ENCODE measurements at regions not wholly inside any gene's neighbourhood (a gene's known extent, or its start where the extent isn't known, plus 50 kb on each side); places are given as distances from the start of the nearest gene placed in this dataset.
A peak's percentile ranks its signal among the peaks of the same experiment; 100 is the strongest.

DNA sequence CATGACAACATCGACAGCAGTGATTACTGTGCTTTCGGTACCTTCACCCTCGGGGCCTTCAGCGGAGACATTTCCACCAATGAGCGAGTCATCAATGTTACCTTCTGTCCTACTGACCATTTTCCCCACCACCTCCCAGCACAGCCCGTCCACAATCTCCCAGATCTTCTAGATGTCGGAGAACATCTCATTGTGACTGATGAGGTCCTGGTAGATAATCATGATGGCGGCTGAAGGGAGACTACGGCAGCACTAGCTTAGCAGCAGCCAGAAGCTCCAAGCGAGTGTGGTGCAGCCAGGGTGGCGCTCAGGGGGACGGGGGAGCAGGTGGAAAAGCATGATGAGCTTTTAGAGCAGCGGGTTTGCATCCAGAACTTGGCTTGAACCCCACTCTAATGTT is 379.0 kb downstream of the TLR4 start:
- DNase-seq, result no peak

DNA sequence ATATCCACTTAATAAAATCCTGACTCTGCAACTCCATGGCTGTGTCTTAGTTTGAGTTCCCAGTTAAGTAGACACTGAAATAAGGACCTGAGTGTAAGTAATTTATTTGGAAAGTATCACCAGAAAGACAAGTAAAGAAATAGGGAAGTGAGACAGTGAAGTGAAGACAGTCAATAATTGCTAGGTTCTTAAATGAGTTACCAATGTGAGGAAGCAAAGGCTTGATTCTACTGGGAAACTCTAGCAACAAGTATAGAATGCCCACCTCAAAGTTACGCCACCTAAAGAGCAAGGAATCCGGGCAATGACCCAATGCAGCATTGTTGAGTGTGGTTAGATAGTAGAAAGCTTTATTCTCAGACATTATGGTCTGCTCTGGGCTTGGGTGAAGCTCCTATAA is 383.9 kb downstream of the TLR4 start:
- DNase-seq, result no peak

DNA sequence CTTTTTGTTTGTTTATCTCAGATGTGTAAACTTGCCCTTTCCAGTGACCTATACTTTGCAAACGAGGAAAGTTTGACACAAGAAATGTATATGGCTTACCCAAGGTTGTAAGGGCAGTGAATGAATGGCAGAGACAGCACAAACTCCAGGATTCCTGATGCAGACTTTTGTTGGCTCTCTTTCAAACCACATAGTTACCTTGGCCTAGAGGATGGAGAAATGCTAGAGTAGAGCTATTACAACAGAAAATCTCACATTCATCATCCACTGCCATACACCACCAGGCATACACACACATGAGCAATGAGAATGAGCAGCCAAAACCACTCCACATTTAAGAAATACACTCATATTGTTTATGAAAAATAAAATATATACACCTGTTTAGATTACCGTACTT is 387.0 kb downstream of the TLR4 start:
- peak in 2 of 14 donors; percentile 3 to 9 for DNase-seq

DNA sequence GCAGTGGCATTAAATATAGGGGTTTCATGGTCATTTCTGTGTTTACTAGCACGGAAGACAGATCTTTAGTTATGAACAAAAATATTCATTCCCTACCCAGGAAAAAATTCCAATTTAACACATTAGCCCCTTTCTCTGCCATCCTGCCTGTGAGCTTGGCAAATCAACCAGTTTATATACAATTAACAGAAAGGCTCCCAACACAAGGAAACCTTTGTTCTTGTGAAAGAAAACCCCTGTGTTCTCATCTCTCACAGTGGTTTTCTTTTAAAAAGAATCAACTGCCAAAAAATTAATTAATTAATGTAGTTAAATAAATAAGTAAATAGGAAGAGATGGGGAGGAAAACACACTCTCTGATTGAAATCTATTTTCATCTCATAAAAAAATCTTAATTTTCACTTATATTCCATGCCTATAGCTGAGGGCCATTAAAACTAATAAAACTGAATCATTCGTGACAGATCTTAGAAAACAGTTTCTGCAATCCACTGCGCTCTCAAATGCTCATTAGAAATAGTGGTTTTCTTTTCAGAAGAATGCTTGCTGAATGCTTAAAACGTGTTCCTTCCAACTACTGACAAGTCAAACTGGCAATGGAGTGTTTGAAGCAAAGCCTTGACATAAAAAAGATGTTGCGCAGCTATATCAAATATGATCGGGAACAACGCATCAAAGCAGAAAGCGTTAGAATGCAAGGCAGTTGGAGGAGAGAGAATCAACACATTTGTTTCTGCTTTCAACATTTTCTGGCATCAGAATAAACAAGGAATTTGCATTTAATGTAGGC is 387.7 kb downstream of the TLR4 start:
- DNase-seq, result peak in 2 of 14 donors; percentile 1 to 24

DNA sequence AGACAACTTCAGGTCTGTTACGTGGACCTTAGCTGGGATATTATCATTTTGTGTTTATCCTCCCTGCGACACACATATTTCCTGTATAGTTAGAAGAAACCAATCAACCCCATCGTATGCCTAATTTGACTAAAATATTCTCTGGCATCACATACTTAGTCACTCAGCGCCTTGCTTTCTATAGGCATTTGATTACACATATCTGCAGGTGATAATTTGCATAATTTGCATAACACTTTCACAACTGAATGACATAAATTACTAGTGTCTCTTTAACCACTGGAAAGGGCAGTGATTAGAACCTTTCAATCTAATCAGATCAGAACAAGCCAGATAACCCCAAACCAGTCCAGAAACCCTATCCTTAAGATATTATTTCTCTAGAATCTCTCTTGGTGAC is 390.2 kb downstream of the TLR4 start:
- no peak for DNase-seq

DNA sequence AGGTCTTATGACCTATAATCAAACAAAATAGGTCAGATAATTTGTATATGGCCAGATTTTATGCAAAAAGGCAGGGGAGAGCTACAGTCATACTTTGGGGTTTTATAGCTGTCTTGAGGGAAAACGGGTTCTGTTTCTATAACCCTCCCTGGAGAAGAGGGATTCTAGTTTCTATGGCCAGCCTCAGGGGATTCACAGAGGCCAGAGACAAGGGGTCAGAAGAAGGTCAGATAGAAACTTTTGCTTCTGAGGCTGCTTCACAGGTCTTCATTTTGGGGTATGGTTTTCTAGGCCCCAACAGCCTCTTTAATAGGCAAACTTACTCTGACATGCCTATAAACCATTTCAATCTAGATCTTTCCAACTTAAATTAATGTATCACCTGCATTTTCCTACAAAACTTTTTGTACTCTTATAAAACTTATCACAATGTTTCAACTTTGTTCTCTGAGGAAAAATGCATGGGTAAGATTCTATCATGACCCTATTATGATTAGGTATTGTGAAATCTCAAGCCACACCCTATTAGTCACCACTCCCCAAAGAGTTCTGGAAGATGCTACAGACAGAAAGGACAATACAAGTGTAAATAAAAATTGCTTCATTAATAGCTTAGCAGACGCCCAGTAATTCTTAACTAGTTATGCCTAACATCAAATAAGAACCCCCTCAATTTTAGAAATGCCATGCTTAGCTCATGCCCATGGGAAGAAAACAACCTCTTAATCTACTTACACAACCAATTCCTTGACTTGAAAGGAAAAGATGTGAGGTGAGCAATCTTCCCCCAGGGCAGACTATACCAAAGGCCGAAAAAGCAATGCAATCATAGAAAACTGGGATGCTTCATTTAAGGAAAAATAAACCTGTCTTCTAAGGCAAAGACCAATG is 396.6 kb downstream of the TLR4 start:
- no peak for DNase-seq

DNA sequence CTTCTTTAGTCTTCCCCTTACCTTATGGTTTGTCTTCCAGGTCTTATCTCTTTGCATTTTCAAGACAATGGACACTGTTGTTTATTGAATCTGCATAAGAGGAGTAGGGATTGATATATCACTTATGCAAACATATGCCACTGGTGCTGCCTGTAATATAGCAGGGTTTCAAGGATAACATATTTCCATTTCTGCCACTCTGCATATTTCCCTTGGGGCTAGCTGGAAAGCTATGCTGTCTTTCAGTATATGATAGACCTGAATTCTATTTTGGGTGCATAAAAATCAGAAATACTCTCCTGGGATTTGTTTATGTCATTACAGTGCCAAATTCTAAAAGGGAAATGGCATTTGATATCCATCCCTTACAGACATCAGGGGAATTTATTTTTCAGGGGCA is 400.2 kb downstream of the TLR4 start:
- DNase-seq, result no peak

DNA sequence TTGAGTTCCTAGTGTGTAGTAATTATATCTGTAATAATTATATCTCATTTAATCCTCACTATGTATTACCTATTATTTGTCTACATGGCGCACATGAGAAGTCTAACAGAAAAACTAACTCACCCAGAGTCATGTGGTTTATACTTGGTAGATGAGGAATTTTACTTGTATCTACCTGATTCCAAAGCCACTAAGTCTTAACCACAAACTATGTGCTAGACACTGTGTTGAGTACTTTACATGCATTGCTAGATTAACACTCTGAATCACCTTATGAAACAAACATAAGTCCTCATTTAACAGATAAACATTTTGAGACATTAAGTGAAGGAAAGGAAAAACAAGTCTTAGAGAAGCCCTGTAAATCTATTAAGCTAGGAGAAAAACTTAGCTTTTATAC is 404.8 kb downstream of the TLR4 start:
- DNase-seq, result no peak

DNA sequence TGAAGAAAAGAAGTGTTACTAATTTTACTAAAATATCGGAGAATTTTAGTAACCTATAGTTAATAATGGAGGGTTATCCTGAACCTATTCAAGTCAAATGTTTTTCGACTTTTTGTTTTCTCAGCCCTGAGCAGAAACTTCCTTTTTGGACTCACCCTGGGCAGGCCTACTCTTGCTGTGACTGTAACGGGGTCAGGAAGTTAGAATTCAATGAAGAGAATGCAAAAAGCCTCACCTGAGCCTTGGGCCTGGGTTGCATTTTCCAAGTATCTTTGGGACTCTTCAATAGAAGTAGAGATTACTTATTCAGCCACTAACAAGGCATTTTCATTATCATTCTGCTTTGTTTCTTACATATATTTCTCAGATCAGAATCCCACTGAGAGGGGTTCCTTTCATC is 405.3 kb downstream of the TLR4 start:
- no peak for DNase-seq

DNA sequence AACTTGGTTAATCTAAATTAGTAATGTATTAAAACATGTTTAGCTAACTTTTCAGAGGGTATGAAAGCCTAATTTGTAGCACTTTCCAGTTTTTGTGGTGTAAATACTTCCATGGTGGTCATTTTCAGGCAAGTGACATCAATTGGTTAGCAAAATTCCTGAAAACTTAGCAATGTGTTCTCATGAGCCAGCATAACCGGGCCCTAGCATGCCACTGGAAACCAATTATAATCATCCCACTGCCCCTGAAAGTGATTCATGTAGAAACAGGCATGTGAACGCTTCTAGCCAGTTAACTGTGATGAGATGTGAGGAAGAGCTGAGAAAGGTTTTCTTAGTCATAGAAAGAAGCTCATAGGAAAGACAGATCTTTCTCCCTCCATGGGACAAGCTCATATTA is 417.2 kb downstream of the TLR4 start:
- no peak for DNase-seq

DNA sequence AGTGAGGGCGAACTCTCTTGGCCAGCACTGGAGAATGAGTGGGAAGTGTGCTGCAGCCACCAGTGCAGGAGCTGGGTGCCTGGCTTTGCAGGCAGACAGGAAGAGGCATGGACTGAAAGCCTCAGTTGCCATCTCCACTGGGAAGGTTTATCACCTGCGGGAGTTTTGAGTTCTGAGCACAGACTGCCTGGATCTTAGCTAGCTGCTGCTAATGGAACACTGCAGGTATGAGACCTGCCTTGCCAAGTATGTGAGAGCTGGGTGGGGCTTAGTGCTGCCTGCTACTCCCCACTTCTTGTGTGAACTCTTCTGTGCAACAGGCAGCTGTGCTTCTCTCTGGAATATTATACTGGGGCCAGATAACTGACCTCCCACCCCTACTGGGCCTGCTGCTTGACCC is 424.1 kb downstream of the TLR4 start:
- DNase-seq, result no peak

DNA sequence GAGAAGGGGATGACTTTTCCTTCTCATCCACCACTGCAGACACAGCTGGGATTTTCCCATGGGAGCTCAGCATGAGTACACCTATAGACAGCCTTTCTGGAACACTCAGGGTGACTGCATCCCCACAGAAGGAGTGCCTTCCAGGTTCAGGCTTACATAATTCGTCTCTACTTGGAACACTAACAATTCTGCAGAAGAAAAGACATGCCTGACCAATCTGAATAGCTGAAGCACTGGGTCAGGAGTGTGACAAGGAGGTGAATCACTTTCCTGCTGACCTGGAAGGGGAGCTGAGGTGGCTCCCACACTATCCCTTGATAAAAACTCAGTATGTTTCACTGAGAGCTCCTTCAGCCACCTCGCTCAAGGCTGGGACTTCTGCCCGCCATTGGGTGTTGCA is 425.3 kb downstream of the TLR4 start:
- DNase-seq, result no peak

DNA sequence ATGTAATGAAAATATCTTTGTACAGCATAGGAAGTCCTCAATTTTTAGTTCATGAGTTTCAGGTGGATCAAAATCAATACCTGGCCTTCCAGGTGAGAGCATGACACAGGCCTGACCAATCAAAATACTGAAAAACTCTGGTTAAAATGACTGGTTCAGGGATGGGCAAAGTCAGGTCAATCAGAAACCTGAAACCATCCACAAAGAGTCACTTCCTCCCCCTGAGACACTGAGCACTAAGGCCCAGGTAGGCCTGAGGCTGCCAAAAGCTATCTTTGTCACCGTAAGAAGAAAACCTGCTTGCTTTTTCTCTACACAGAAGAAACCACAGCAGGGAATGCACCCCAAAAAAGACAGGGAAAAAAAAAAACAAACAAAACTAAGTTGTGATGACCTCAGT is 444.8 kb downstream of the TLR4 start:
- DNase-seq, result no peak

DNA sequence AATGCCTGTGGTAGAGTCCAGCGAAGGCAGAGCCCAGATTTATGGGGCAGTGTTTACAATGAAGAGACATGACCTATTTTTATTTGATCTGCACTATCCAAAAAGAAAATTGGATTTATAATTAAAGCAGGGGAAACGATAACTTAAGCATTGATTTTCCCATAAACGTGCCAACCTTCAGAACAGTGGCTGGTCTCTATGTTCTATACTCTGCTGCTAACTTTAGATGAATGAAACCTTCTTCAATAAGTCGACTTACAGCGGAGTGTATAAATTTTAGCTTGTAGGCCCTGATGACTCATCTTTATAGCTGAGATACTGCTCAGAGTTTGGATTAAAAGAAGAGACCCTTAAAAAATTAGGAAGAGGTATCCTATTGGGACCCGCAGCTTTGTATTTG is 452.6 kb downstream of the TLR4 start:
- DNase-seq, result no peak

DNA sequence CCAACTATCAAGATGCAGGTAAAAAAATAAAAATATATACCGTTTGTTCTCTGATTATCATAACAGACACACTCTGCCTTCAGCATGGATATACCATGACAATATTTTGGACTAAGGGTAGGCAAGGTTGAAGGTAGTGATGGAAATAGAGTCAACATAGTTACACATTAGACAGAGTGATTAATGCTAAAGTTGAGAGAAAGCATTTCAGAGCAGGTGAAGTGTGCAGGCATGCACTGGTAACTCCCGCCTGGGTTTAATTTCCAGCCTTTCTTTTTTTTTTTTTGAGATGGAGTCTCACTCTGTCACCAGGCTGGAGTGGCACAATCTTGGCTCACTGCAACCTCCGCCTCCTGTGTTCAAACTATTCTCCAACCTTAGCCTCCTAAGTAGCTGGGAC is 458.5 kb downstream of the TLR4 start:
- no peak for DNase-seq

DNA sequence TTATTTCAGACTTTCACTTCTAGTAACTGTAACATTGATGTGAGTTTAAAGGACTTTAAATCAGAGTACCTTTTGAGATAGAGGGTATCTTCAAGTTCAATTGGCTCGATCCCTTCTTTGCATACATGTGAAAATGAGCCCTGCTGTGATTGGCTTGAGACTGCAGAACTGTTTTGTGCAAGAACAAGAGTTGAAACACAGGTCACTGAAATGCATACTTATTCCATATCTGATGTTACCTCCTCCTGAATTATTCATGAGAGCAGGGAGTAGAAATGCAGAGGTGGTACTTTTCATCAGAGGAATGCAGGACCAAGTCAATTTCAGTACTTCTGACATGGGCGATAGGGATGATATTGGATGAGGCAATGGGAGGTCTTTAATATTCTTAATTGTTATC is 459.5 kb downstream of the TLR4 start:
- DNase-seq, result no peak

DNA sequence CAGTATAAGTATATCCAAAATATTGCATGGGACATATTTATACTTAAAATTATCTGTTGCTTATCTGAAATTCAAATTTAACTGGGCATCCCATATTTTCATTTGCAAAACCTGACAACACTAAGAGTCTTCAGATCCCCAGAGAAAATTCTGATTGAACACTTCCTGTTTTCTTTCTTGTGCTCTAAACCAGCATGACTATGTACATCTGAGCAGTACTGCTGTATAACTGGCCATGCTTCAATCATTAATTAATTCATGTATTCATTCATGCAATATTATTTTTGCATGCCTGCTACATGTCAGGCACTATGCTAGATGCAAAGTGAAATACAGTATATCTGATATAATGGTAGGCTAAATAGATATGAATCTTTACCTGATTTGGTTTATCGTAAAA is 461.2 kb downstream of the TLR4 start:
- no peak for DNase-seq

DNA sequence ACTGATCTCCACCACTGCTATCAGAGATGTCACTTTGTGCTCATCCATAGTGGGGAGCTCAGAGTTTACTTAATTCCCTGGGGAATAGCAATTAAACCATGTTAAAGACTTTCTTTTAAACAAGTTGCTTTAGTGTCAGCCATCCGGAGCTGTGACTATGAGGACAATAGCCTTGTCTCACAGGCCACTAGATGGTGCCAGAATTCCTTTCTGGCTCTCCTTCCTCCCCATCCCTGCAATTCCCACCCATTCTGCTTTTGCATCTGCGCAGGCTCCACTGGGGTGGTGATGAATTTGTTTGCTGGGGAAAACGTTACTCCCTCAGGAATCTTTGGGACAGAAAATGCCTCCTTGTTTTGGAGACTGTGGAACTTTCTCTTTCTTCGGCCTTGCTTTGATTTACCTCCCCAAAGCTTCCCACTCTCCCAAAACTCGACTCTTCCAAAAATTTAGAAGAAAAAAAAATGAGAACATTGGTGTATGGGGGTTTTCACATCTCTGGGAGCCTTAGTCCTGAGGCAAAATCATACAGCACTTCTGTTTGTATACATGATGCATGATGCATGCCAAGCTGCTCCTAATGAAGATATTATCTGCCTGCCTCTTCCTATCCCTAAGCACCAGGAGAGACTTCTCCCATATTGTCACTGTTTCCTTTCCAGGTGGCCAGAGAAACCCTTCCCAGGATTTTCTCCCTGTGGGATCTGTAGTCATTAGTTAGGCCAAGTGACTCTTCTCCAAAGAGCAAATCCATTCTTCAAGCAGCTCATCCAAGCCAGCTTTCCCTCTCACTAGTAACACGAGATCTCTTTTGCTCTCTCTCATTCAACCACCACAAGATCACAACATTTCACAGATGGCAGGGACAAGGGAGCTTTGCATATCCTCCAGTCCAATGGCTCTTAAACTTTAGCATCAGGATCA is 466.1 kb downstream of the TLR4 start:
- DNase-seq, result peak in 12 of 14 donors; percentile 2 to 88 (median 44)

DNA sequence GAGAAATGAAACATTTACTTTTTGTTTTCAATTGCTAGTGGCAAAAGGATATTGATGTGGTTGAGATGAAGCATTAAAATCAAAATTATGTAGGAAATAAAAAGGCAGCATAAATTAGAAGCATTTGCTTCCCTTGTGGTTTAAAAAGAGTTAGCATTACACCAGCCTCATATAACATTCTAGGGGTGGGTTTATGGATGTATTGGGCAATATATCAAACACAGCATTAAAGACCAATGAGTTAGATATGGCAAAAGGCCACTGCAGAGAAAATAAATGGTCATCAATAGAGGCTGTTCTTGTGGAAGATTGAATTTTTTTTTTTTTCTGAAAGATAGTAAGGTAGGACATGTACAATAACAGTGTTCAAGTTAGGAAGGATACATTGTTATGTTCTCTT is 473.0 kb downstream of the TLR4 start:
- DNase-seq, result no peak

DNA sequence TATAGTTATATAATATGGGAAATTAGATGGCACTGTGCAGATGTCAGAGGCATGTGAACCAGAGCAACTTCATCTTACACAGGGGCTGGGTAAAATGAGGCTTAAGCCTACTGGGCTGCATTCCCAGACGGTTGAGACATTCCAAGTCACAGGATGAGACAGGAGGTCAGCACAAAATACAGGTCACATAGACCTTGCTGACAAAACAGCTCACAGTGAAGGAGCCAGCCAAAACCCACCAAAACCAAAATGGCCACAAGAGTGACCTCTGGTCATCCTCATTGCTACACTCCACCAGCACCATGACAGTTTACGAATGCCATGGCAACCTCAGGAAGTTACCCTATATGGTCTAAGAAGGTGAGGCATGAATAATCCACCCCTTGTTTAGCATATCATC is 479.4 kb downstream of the TLR4 start:
- DNase-seq, result no peak

DNA sequence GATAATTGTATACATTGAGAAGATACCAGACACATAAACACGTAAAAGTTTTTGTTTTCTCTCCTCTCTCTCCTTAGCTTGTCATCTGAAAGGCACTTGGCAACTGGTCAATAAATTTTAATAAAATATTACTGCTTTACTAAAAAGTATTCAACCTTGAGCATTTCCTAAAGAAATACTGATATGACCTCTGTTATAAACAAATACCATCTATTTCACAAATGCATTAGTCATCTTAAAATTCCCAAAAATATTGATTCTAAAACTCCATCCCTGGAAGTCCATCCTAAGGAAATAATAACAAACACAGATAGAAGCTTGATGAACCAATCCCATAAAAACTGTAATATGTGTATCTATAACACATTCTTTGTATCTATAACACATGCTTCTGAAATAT is 483.2 kb downstream of the TLR4 start:
- DNase-seq, result no peak

DNA sequence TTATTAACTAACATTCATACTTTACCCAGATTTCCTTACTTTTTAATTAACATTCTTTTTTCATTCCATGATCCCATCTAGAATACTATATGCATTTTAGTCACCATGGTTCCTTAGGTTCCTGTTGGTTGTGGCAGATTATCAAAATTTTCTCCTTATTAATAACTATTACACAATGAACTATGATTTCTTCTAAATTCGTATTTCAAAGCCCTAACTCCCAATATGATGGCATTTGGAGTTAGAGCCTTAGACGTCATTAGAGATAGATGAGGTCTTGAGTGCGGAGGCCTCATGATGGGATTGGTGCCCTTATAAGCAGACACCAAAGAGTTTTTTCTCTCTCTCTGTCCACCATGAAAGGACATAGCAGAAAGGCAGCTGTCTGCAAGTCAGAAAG is 485.4 kb downstream of the TLR4 start:
- DNase-seq, result no peak

DNA sequence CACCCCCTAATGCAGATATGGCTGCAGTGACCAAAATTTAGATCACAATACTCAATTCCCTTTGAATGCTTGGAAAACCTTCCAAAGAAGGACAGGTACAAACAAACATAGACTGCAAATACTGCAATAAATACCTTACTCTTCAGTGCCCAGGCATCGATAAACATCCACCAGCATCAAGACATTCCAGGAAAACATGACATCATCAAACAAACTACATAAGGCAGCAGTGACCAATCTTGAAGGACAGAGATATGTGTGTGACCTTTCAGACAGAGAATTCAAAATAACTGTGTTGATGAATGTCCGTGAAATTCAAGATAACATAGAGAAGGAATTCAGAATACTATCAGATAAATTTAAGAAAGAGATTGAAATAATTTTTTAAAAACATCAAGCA is 488.6 kb downstream of the TLR4 start:
- DNase-seq, result no peak
